ENCODE measurements at regions not wholly inside any gene's neighbourhood (a gene's known extent, or its start where the extent isn't known, plus 50 kb on each side); places are given as distances from the start of the nearest gene placed in this dataset.
"Not testable (repeated sequence)": the region's sequence is repeated elsewhere in the genome, so short reads cannot be mapped to it uniquely, and the experiment has no call there.

- H3K4me3 ChIP-seq = no peak overlapping the region
- H3K27me3 ChIP-seq = no peaks in the 10 kb centered on the region
- no peaks in the 10 kb centered on the region for H3K36me3 ChIP-seq
- no peaks in the 10 kb centered on the region for H3K4me1 ChIP-seq
- DNase-seq (ENCODE audit: low spot score in 2 of 2) = no peak
- TF ChIP-seq, protein P1, sequence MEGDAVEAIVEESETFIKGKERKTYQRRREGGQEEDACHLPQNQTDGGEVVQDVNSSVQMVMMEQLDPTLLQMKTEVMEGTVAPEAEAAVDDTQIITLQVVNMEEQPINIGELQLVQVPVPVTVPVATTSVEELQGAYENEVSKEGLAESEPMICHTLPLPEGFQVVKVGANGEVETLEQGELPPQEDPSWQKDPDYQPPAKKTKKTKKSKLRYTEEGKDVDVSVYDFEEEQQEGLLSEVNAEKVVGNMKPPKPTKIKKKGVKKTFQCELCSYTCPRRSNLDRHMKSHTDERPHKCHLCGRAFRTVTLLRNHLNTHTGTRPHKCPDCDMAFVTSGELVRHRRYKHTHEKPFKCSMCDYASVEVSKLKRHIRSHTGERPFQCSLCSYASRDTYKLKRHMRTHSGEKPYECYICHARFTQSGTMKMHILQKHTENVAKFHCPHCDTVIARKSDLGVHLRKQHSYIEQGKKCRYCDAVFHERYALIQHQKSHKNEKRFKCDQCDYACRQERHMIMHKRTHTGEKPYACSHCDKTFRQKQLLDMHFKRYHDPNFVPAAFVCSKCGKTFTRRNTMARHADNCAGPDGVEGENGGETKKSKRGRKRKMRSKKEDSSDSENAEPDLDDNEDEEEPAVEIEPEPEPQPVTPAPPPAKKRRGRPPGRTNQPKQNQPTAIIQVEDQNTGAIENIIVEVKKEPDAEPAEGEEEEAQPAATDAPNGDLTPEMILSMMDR (IDR thresholded peaks at IDR 0.05) = no peak
- TF ChIP-seq POLR2AphosphoS5 (IDR thresholded peaks at IDR 0.05) = no peak
- no peak for TF ChIP-seq EP300 (IDR thresholded peaks at IDR 0.05)
- no peak for TF ChIP-seq POLR2A (IDR thresholded peaks at IDR 0.05)
- H3K9me3 ChIP-seq = no peaks in the 10 kb centered on the region
- no peak overlapping the region for H3K27ac ChIP-seq
- 87% methylated on average over 2 of the region's 2 CpGs for WGBS
Measured at GRCh38 chr13:62375653-62376052, 960.0 kb upstream of the PCDH20 start.

DNA sequence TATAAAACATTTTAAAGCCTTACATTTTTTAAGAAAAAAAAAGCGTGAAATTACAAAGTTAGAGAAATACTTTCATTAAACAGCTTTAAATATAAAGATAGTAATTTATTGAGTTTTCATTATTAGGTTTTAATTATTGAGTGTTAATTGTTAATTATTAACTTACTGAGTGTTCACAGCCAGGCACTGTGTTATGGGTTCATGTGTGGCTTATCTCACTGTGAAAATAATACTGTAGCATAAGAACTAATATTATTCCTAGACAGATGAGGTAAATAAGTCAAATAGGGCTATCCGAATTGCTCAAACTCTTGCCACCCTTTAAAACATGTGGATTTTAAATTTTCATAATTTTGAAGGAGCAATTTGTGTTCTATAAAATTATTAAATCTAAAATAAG, 956.1 kb upstream of the PCDH20 start:
- no peaks in the 10 kb centered on the region for H3K4me1 ChIP-seq
- no peaks in the 10 kb centered on the region for H3K27me3 ChIP-seq
- no peaks in the 10 kb centered on the region for H3K9me3 ChIP-seq
- DNase-seq (ENCODE audit: low spot score in 2 of 2) = no peak
- no peak overlapping the region for H3K4me3 ChIP-seq
- no peak overlapping the region for H3K27ac ChIP-seq
- no peak for TF ChIP-seq EP300 (IDR thresholded peaks at IDR 0.05)
- no peak for TF ChIP-seq POLR2AphosphoS5 (IDR thresholded peaks at IDR 0.05)
- no peak for TF ChIP-seq POLR2A (IDR thresholded peaks at IDR 0.05)
- TF ChIP-seq, protein P1 (IDR thresholded peaks at IDR 0.05) = no peak
- H3K36me3 ChIP-seq = no peaks in the 10 kb centered on the region
- WGBS = 90% methylated on average over 2 of the region's 2 CpGs

- not testable (repeated sequence) for H3K27ac ChIP-seq; H3K4me1 ChIP-seq; DNase-seq (ENCODE audit: low spot score in 2 of 2); H3K4me3 ChIP-seq; H3K36me3 ChIP-seq; H3K27me3 ChIP-seq; H3K9me3 ChIP-seq
- 86% methylated on average over 3 of the region's 3 CpGs for WGBS
Measured at GRCh38 chr13:62367971-62368370, 952.3 kb upstream of the PCDH20 start.

- Histone ChIP-seq H3K27ac (no peak overlapping the region), H3K36me3 (no peaks in the 10 kb centered on the region), H3K4me3 (no peak overlapping the region), H3K27me3 (no peaks in the 10 kb centered on the region), H3K9me3 (peaks cover 5% of the 10 kb centered on the region), H3K4me1 (no peaks in the 10 kb centered on the region)
- DNase-seq (ENCODE audit: low spot score in 2 of 2) = no peak
- TF ChIP-seq EP300 (IDR thresholded peaks at IDR 0.05) = no peak
- TF ChIP-seq POLR2A (IDR thresholded peaks at IDR 0.05) = no peak
- TF ChIP-seq POLR2AphosphoS5 (IDR thresholded peaks at IDR 0.05) = no peak
- TF ChIP-seq, protein P1 (IDR thresholded peaks at IDR 0.05) = no peak
Measured at GRCh38 chr13:62360609-62361008, 945.0 kb upstream of the PCDH20 start.

DNA sequence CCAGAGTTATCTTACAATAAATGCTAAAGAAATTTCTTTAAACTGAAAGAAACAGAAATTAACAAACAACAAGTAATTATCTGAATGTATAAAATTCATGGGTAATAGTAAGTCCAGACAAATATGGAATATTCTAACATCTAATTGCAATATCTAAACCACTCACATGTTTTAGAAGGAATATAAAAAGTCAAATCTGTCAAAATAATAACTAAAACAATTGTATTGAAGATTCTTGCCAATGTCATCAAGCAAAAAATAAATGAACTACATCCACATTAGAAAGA, 942.9 kb upstream of the PCDH20 start:
- Histone ChIP-seq H3K4me1 (no peaks in the 10 kb centered on the region), H3K27me3 (no peaks in the 10 kb centered on the region), H3K4me3 (no peak overlapping the region), H3K9me3 (peaks cover 5% of the 10 kb centered on the region), H3K36me3 (no peaks in the 10 kb centered on the region), H3K27ac (no peak overlapping the region)
- TF ChIP-seq POLR2A (IDR thresholded peaks at IDR 0.05) (no peak), EP300 (IDR thresholded peaks at IDR 0.05) (no peak), POLR2AphosphoS5 (IDR thresholded peaks at IDR 0.05) (no peak)
- TF ChIP-seq, protein P1 (IDR thresholded peaks at IDR 0.05) = no peak
- DNase-seq (ENCODE audit: low spot score in 2 of 2) = no peak

DNA sequence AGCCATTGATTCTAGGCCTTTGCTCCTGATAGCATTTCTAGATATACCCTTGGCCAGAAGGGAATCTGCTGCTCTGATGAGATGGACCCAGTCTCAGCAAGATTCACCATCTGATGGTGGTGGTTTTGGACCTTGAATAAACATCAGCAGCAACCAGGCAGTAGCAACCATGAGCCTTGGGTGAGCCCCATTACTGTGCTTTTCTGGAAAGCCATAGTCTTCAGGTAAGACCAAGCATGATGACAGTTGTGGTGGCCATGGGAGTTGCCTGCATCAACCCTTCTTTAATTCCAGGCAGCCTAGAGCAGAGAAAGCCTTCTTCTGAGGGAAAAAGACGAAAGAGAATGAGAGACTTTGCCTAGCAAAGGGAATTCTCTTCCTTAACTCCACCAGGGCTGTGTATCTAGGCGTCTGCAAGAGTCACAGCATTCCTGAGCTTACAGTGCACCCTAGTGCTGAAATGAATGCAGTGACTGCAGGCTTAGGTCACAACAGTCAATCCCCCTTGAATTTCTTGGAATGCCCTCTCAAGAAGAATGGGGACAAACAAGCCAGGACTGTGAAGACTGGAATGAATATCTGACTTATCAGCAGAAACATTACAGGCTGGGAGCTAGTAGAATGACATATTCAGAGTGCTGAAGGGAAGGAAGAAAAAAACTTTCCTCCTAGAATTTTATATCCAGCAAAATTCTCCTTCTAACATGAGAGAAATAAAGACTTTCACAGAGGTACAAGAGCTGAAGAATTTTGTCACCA, 942.4 kb upstream of the PCDH20 start:
- H3K4me1 ChIP-seq = no peaks in the 10 kb centered on the region
- H3K36me3 ChIP-seq = no peaks in the 10 kb centered on the region
- H3K27ac ChIP-seq = no peak overlapping the region
- no peaks in the 10 kb centered on the region for H3K27me3 ChIP-seq
- TF ChIP-seq POLR2AphosphoS5 (IDR thresholded peaks at IDR 0.05) = no peak
- no peak for TF ChIP-seq EP300 (IDR thresholded peaks at IDR 0.05)
- TF ChIP-seq, protein P1 (IDR thresholded peaks at IDR 0.05) = no peak
- no peak for TF ChIP-seq POLR2A (IDR thresholded peaks at IDR 0.05)
- peaks cover 5% of the 10 kb centered on the region for H3K9me3 ChIP-seq
- DNase-seq (ENCODE audit: low spot score in 2 of 2) = no peak
- H3K4me3 ChIP-seq = no peak overlapping the region
- WGBS = 9% methylated on average over 2 of the region's 2 CpGs

Measured in suprapubic skin (tissue), 4 donors.